ENCODE measurements at regions not wholly inside any gene's neighbourhood (a gene's known extent, or its start where the extent isn't known, plus 50 kb on each side); places are given as distances from the start of the nearest gene placed in this dataset.
"Not testable (repeated sequence)": the region's sequence is repeated elsewhere in the genome, so short reads cannot be mapped to it uniquely, and the experiment has no call there.

GRCh38 chr6:4264081-4264480, 128.7 kb upstream of the ECI2 start:
- peak; percentile 35 for DNase-seq (ENCODE audit: low read depth)

DNA sequence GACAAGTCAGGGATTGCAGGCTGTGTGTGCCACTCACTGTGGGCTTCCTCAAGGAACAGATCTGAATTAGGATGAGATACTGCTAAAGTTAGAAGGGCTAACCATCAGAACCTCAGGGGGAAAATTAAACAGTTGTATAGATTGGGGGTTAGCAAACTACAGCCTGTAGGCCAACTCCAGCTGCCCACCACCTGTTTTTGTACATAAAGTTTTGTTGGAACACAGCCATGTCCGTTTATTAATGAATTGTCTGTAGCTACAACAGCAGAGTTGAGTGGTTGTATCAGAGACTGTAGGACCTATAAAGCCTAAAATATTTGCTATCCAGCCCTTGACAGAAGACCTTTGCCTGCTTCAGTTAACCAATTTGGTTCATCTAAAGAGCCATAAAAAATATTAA, 127.2 kb upstream of the ECI2 start:
- no peak for DNase-seq (ENCODE audit: low read depth)

DNA sequence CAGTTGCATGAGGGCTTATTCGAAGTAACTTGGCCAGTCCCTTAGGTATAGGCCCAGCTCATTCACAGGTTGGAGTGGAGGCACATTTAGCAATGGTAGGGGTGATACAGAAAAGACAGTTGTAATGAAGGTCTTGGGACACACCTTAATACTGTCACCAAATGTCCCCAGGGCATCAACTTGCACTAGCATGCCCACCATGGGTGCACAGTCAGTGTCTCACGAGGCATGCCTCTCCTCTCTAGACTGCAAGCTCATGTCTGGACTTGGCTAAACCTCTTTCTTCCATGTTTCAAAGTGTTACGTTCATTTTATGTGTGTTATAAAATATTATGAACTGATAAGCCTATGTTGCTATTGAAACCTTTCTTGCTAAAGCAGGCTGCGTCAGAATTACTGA, 124.0 kb upstream of the ECI2 start:
- no peak for DNase-seq (ENCODE audit: low read depth)

DNA sequence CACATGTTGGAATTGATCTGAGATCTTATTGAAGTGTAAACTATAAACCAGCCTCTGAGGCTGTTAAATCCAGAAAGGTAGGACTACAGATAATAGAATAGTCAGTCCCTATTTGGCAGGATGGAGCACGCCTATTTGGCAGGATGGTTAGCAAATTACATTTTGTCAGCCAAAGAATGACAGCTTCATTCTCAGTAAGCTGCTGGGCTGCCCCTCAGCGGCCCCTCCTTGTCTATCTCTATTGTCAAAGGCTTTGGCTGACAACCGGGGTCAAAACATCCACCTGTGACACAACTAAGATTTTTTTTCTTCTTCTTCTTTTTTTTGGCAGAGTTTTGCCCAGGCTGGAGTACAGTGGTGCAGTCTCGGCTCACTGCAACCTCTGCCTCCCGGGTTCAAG, 123.4 kb upstream of the ECI2 start:
- DNase-seq (ENCODE audit: low read depth) = no peak

- no peak for DNase-seq (ENCODE audit: low read depth)
Observed at GRCh38 chr6:4256969-4257368, 121.6 kb upstream of the ECI2 start.

DNA sequence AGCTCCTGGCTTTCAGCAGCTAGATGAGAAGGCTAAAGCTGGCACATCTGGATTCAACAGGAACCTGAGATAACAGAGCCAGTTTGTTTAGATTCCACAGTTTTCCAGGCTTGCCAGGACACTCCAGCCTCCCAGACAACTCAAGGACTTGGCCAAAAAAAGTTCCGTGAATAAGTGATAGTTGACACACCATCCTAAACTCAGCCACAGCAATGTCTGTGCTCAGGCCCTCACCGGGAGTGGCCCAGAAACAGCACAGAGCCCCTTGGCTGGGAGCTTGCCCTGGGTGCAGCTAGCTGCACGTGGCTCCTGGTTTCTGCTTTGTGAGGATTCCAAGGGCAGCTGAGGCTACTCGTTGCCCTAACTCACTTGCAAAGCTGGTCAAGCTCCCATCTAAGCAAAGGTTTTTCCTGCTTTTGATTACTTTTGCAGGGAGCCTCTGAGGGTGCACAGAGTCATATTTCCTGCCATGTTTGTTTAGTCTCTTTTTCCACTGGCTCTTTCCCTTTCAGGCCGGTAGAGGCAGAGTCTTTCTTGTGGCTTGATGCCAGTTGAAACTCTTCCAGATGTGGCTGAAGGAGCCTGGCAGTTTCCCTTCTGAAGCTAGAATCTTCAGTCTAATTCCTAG, 118.3 kb upstream of the ECI2 start:
- DNase-seq (ENCODE audit: low read depth) = peak; percentile 60

- DNase-seq (ENCODE audit: low read depth) = not testable (repeated sequence)
Observed at GRCh38 chr6:4252445-4252844, 117.1 kb upstream of the ECI2 start.

DNA sequence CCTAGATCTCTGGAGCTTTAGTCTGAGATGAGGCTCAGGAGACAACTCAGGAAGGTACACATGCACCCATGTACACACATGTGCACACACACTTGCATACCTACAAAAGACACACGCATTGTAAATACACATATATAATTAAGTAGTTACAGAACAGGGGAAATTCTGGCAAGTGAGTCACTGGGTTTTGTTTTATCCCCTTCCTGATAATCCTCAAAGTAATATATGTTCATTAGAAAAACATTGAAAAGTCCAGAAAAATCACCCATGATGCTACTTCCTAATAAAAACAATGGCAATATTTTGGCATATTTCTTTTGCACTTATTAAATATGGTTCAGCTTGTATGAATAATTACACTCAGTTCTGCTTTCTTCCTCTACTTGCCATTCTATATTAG, 115.3 kb upstream of the ECI2 start:
- no peak for DNase-seq (ENCODE audit: low read depth)

- DNase-seq (ENCODE audit: low read depth) = not testable (repeated sequence)
Observed at GRCh38 chr6:4243832-4244231, 108.5 kb upstream of the ECI2 start.

GRCh38 chr6:4243237-4243636, 107.9 kb upstream of the ECI2 start:
- no peak for DNase-seq (ENCODE audit: low read depth)

DNA sequence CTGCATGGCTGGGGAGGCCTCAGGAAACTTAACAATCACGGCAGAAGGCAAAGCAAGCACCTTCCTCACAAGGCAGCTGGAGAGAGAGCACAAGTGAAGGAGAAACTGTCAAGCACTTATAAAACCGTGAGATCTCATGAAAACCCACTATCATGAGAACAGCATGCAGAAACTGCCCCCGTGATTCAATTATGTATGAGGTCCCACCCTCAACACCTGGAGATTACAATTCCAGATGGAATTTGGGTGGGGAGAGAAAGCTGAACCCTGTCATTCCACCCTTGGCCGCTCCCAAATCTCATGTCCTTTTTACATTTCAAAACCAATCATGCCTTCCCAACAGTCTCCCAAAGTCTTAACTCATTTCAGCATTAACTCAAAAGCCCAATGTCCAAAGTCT, 107.2 kb upstream of the ECI2 start:
- DNase-seq (ENCODE audit: low read depth) = no peak

DNA sequence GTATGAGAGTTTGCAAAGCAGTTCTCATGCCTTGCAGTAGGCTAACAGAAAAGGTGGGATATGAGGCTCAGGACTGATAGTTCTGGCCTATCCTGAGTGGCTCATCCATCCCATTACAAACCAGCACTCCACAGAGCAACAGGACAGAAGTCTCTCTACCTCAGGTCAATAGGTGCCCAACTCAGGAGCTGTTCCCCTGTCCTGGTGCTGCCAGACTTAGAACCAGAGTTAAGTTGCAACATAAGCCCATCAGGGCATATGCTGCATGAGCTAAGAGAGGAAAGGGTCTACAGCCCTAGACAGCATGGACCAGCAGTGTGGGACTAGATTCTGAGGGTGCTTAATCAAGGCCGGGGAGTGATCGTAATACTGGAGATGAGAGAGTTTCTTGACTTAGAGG, 104.8 kb upstream of the ECI2 start:
- DNase-seq (ENCODE audit: low read depth) = no peak

DNA sequence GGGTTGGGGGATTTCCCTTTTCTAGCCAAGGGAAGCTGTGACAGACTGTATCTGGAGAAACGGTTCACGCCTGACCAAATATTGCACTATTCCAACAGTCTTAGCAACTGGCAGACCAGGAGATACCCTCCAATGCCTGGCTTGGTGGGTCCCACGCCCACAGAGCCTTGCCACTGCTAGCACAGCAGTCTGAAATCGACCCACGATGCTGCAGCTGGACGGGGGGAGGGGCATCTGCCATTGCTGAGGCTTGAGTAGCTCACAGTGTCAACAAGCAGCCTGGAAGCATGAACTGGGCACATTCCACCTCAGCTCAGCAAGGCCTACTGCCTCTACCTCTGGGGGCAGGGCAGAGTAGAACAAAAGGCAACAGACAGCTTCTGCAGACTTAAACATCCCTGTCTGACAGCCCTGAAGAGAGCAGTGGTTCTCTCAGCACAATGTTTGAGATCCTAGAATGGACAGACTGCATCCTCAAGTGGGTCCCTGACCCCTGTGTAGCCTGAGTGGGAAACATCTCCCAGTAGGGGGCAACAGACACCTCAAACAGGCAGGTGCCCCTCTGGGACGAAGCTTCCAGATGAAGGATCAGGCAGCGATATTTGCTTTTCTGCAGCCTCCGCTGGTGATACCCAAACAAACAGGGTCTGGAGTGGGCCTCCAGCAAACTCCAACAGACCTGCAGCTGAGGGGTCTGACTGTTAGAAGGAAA, 89.9 kb upstream of the ECI2 start:
- no peak for DNase-seq (ENCODE audit: low read depth)

DNA sequence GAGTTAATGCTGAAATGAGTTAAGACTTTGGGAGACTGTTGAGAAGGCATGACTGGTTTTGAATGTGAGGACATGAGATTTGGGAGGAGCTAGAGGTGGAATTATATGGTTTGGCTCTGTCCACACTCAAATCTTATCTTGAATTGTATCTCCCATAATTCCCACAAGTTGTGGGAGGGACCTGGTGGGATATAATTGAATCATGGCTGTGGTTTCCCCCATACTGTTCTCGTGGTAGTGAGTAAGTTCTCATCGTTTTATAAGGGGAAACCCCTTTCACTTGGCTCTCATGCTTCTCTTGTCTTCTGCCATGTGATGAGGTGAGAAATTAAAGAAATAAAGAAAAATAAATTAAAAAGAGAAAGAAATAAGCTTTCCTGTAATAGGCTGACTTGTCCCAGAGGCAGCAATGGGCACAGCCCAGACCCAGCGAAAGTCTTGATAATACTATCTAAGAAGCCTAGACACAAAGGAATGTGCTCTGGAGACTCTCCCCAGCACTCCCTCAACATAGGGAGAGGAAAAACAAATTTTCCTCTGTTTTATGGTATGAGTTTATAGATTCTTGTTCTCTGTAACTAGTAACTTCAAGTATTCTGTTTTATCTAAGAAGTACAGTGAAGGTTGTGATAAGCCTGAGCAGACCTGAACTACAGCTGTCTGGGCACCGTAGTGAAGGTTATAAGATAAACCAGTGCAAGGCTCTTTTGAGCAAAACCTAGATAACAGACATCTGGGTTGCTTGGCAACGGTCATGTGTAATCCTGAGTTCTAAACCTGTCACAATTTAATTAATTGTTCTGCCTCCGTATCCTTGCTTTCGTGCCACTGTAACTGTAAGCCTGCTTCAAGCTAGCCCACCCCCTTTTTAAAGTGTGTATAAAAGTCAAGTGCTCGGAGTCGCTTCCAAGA, 88.9 kb upstream of the ECI2 start:
- DNase-seq (ENCODE audit: low read depth) = peak; percentile 64

GRCh38 chr6:4220558-4220957, 85.2 kb upstream of the ECI2 start:
- no peak for DNase-seq (ENCODE audit: low read depth)

- not testable (repeated sequence) for DNase-seq (ENCODE audit: low read depth)
Observed at GRCh38 chr6:4218619-4219317, 83.4 kb upstream of the ECI2 start.

DNA sequence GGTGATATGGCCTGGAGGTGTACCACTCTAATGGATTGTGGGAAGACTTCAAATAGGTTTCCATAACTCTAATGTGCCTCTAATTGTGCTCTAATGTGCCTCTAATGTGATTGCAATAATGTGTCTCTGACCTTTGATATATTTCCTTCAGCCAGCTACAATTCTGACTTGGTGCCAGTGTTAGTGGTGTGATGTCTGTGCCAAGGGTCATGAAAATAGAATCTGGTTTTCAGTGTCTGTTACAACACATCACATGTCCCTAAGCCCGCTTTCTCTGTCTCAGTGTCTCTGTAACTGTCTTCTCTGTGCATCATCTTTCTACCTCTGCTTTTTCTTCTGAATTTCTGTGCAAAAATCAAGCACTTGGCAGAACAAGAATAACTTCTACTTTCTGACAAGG, 77.2 kb upstream of the ECI2 start:
- DNase-seq (ENCODE audit: low read depth) = no peak

- peak; percentile 56 for DNase-seq (ENCODE audit: low read depth)
Observed at GRCh38 chr6:4210629-4211419, 75.4 kb upstream of the ECI2 start.

DNA sequence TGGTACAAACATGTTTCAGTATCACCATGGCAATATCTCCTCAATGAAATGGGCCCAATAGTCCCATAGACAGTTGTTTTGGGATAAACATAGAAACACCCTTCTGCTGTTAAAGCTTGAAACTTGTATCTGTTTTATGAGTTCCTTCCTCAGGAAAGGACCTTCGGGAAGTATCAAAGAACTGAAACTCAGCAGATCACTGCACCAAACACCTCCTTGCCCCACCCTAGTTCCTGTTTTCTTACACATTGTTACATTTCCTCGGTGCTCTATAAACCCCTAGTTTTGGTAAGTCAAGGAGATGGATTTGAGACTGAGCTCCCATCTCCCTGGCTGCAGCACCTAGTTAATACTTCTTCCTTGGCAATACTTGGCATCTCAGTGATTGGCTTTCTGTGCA, 73.8 kb upstream of the ECI2 start:
- DNase-seq (ENCODE audit: low read depth) = no peak

DNA sequence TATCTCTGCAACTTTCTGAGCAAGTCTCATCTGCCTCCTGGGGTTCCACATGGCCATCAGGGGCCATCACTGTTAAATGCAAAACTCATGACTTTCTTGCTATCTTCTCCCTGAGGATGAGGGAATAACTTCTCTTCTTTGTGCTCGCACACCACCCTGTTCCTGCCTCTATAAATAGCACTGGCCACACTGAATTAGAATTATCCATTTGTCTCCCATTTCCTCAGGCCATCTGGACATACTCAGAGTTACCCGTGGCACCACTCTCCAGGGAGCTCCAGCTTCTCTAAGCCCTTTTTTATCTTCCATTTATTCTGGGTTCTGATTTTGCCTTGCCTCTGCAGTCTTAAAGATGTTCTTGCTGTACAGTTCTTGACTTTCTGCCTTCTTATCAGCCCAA, 72.8 kb upstream of the ECI2 start:
- DNase-seq (ENCODE audit: low read depth) = peak; percentile 8
